IMR-90 (cell line): ENCODE measurements at regions not wholly inside any gene's neighbourhood (a gene's known extent, or its start where the extent isn't known, plus 50 kb on each side); places are given as distances from the start of the nearest gene placed in this dataset.

ENCODE experiments used
- ATAC-seq: fragments of 200-7000 bp; cut with Tn5 transposase; 2 replicates; pipeline ENCODE4 v1.9.1; 2020; ENCODE audit warnings: low read depth, mild to moderate bottlenecking, moderate library complexity
- BruUV-seq: library from RNA; stranded (reverse); fragments of 400-500 nt; replicated peaks from 2 replicates; lab custom pipeline; 2021; lab: Mats Ljungman, UMichigan
- CTCF ChIA-PET: fragments of 300-600 bp; formaldehyde crosslinking; extraction: SDS; loops from one replicate; lab custom pipeline; 2021; ENCODE audit warnings: antibody characterized with exemption; lab: Yijun Ruan, JAX
- POLR2A ChIA-PET: fragments of 300-600 bp; sonication (Branson Sonifier 250); formaldehyde crosslinking; loops from one replicate; lab custom pipeline; 2022; ENCODE audit warnings: antibody characterized with exemption; ENCODE audit not compliant: unreplicated experiment; lab: Charles Lee
- DNase-seq: peaks from one replicate; pipeline ENCODE4 v3.0.0; 2013
- H2AFZ ChIP-seq: replicated peaks from 2 replicates; pipeline ENCODE3; 2013; ENCODE audit warnings: low read length, mild to moderate bottlenecking; ENCODE audit not compliant: poor library complexity
- H2AK5ac ChIP-seq: 2 replicates; pipeline ENCODE4 v1.6.1; 2013; ENCODE audit warnings: low read depth, low read length, inconsistent platforms
- H2AK9ac ChIP-seq: replicated peaks from 2 replicates; pipeline ENCODE3; 2013; ENCODE audit warnings: mild to moderate bottlenecking, low read depth, low read length, moderate library complexity; ENCODE audit not compliant: poor library complexity
- H2BK120ac ChIP-seq: 2 replicates; pipeline ENCODE4 v1.6.1; 2013; ENCODE audit warnings: low read depth, low read length, inconsistent platforms
- H2BK15ac ChIP-seq: 3 replicates; pipeline ENCODE4 v1.6.1; 2013; ENCODE audit warnings: low read depth, low read length, inconsistent platforms
- H2BK20ac ChIP-seq: 2 replicates; pipeline ENCODE4 v1.6.1; 2013; ENCODE audit warnings: low read depth, mild to moderate bottlenecking, inconsistent platforms, low read length, moderate library complexity
- H2BK5ac ChIP-seq: 2 replicates; pipeline ENCODE4 v1.6.1; 2013; ENCODE audit warnings: mild to moderate bottlenecking, low read depth, low read length, inconsistent platforms; ENCODE audit not compliant: poor library complexity, severe bottlenecking
- H3K14ac ChIP-seq: replicated peaks from 2 replicates; pipeline ENCODE4 v1.6.1; 2013; ENCODE audit warnings: low read depth, low read length, inconsistent platforms
- H3K18ac ChIP-seq: 2 replicates; pipeline ENCODE4 v1.6.1; 2013; ENCODE audit warnings: low read depth, low read length, control low read depth
- H3K23ac ChIP-seq: 2 replicates; pipeline ENCODE4 v1.6.1; 2013; ENCODE audit warnings: low read depth, low read length, inconsistent platforms
- H3K27ac ChIP-seq: 2 replicates; pipeline ENCODE4 v1.5.1; 2013; ENCODE audit warnings: mild to moderate bottlenecking, control low read depth, low read length; ENCODE audit not compliant: insufficient read depth
- H3K27me3 ChIP-seq: 2 replicates; pipeline ENCODE4 v1.6.1; 2013; ENCODE audit warnings: low read length; ENCODE audit not compliant: control insufficient read depth, insufficient read depth
- H3K36me3 ChIP-seq: 2 replicates; pipeline ENCODE4 v1.6.1; 2013; ENCODE audit warnings: low read length, mixed read lengths; ENCODE audit not compliant: control insufficient read depth, insufficient read depth
- H3K4ac ChIP-seq: 2 replicates; pipeline ENCODE4 v1.6.1; 2013; ENCODE audit warnings: low read depth, low read length, inconsistent platforms
- H3K4me1 ChIP-seq: 2 replicates; pipeline ENCODE4 v1.6.1; 2013; ENCODE audit warnings: low read length, mixed read lengths; ENCODE audit not compliant: control insufficient read depth, insufficient read depth
- H3K4me2 ChIP-seq: 2 replicates; pipeline ENCODE4 v1.6.1; 2013; ENCODE audit warnings: low read depth, mild to moderate bottlenecking, control low read depth, low read length, moderate library complexity
- H3K4me3 ChIP-seq: 2 replicates; pipeline ENCODE4 v1.5.1; 2013; ENCODE audit warnings: low read depth, mild to moderate bottlenecking, control low read depth, low read length, moderate library complexity; ENCODE audit not compliant: insufficient read depth
- H3K56ac ChIP-seq: 2 replicates; pipeline ENCODE4 v1.6.1; 2013; ENCODE audit warnings: low read length, inconsistent platforms; ENCODE audit not compliant: insufficient read depth; ENCODE audit errors: extremely low read depth
- H3K79me1 ChIP-seq, 2 experiments: 2 replicates each; pipeline ENCODE4 v1.6.1; 2013; ENCODE audit warnings: low read length in 2 of 2, inconsistent platforms in 1 of 2, low read depth in 1 of 2
- H3K9ac ChIP-seq: 2 replicates; pipeline ENCODE4 v1.6.1; 2013; ENCODE audit warnings: low read depth, low read length, control low read depth
- H3K9me1 ChIP-seq: 2 replicates; pipeline ENCODE4 v1.6.1; 2013; ENCODE audit warnings: low read length, inconsistent platforms; ENCODE audit not compliant: insufficient read depth
- H3K9me3 ChIP-seq: 2 replicates; pipeline ENCODE4 v1.6.1; 2013; ENCODE audit warnings: low read length; ENCODE audit not compliant: control insufficient read depth, insufficient read depth
- H4K20me1 ChIP-seq: 2 replicates; pipeline ENCODE4 v1.6.1; 2013; ENCODE audit warnings: low read length, inconsistent platforms; ENCODE audit not compliant: insufficient read depth
- H4K5ac ChIP-seq: 2 replicates; pipeline ENCODE4 v1.6.1; 2013; ENCODE audit warnings: mild to moderate bottlenecking, low read depth, low read length, control low read depth
- H4K8ac ChIP-seq, 2 experiments: 2 replicates each; pipeline ENCODE4 v1.6.1; 2013; ENCODE audit warnings: low read depth in 2 of 2, low read length in 2 of 2, control low read depth in 1 of 2, inconsistent platforms in 1 of 2
- H4K91ac ChIP-seq: 2 replicates; pipeline ENCODE4 v1.6.1; 2013; ENCODE audit warnings: low read depth, low read length, inconsistent platforms; ENCODE audit not compliant: insufficient read depth
- BHLHE40 ChIP-seq: fragments of 150-350 bp; IDR thresholded peaks from 2 replicates; pipeline ENCODE4 v1.6.1; 2016; ENCODE audit warnings: mild to moderate bottlenecking, low read depth, low read length
- CEBPB ChIP-seq: IDR thresholded peaks from 2 replicates; pipeline ENCODE4 v1.6.1; 2012; ENCODE audit warnings: low read depth, low read length, improper control_type of control experiment
- CHD1 ChIP-seq: IDR thresholded peaks from 2 replicates; pipeline ENCODE4 v1.6.1; 2012; ENCODE audit warnings: low read depth, low read length, improper control_type of control experiment
- FOS ChIP-seq: fragments of 150-350 bp; IDR thresholded peaks from 2 replicates; pipeline ENCODE4 v1.6.1; 2016; ENCODE audit warnings: low read depth, low read length
- MAFK ChIP-seq: IDR thresholded peaks from 2 replicates; pipeline ENCODE4 v1.6.1; 2012; ENCODE audit warnings: low read depth, low read length, improper control_type of control experiment
- MAZ ChIP-seq: IDR thresholded peaks from 2 replicates; pipeline ENCODE4 v1.6.1; 2012; ENCODE audit warnings: low read depth, mild to moderate bottlenecking, low read length, improper control_type of control experiment, moderate library complexity, borderline replicate concordance
- MXI1 ChIP-seq: IDR thresholded peaks from 2 replicates; pipeline ENCODE4 v1.6.1; 2012; ENCODE audit warnings: low read depth, mild to moderate bottlenecking, low read length, moderate library complexity, borderline replicate concordance
- NFE2L2 ChIP-seq: fragments of 150-350 bp; IDR thresholded peaks from 2 replicates; pipeline ENCODE4 v1.6.1; 2016; ENCODE audit warnings: low read depth, mild to moderate bottlenecking, low read length
- POLR2A ChIP-seq: IDR thresholded peaks from 2 replicates; pipeline ENCODE4 v1.6.1; 2012; ENCODE audit warnings: mild to moderate bottlenecking, low read depth, low read length
- RAD21 ChIP-seq: IDR thresholded peaks from 2 replicates; pipeline ENCODE4 v1.6.1; 2012; ENCODE audit warnings: low read length, improper control_type of control experiment
- RCOR1 ChIP-seq: IDR thresholded peaks from 2 replicates; pipeline ENCODE4 v1.6.1; 2012; ENCODE audit warnings: mild to moderate bottlenecking, low read length, improper control_type of control experiment; ENCODE audit not compliant: insufficient replicate concordance
- RFX5 ChIP-seq: IDR thresholded peaks from 2 replicates; pipeline ENCODE4 v1.8.0; 2012; ENCODE audit warnings: low read depth, mild to moderate bottlenecking, low read length, moderate library complexity
- SMC3 ChIP-seq: fragments of 150-350 bp; IDR thresholded peaks from 2 replicates; pipeline ENCODE4 v1.6.1; 2016; ENCODE audit warnings: low read depth, mild to moderate bottlenecking, antibody characterized with exemption, low read length, moderate library complexity
- WGBS, 2 experiments: methylation state at CpG; one replicate each; pipeline versions ENCODE4 v1.1.5 to v1.1.7; 2013; ENCODE audit warnings: missing lambda C conversion rate in 2 of 2; ENCODE audit not compliant: insufficient read length in 1 of 2; ENCODE audit errors: extremely low coverage in 2 of 2; 5-methylcytosine and 5-hydroxymethylcytosine counted together
- dilution Hi-C: fragments of 300-500 bp; cut with HindIII; formaldehyde crosslinking; loops from one replicate; pipeline ENCODE4 v1.14.3; 2018; ENCODE audit warnings: low sequenced_read_pairs; ENCODE audit not compliant: unreplicated experiment
- in situ Hi-C: fragments of 300-500 bp; cut with MboI; formaldehyde crosslinking; loops from 3 replicates; pipeline ENCODE4 v1.14.3; 2019; ENCODE audit warnings: low sequenced_read_pairs, inconsistent platforms, mixed read lengths
- intact Hi-C: fragments of 100-400 bp; cut with micrococcal nuclease; formaldehyde crosslinking; loops from 2 replicates; pipeline ENCODE4 v1.10.0; 2022
- TF ChIP-seq, protein P1 (sequence below): fragments of 150-350 bp; IDR thresholded peaks from 2 replicates; pipeline ENCODE4 v1.6.1; 2016; ENCODE audit warnings: low read depth, mild to moderate bottlenecking, low read length, moderate library complexity, borderline replicate concordance
- TF ChIP-seq, protein P2 (sequence below): fragments of 150-350 bp; IDR thresholded peaks from 2 replicates; pipeline ENCODE4 v1.6.1; 2017; ENCODE audit warnings: mild to moderate bottlenecking, antibody characterized with exemption, low read length, low read depth
- TF ChIP-seq, protein P3 (sequence below): conservative IDR thresholded peaks from 2 replicates; pipeline ENCODE4 v1.5.1; 2012; ENCODE audit warnings: mild to moderate bottlenecking, low read depth, low read length, improper control_type of control experiment

DNA sequence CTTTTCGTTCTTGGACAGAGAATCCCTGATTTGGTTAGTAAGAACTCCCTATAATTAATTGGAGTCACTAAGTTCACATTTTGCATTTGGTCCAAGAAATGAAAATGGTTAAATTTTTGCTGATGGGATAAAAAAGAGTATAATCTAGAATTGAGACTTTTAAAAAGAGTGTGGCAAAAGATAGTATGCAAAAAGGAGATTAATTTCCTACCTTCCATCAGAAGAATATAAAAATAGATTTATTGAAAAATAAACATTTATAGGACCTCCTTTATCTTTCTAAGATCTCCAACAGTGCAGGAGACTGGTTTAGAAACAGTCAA is 105.5 kb upstream of the EEF1E1 start:
- Histone ChIP-seq H3K56ac (no peak overlapping the region), H2BK120ac (no peak overlapping the region), H2BK20ac (no peak overlapping the region), H4K5ac (no peak overlapping the region), H3K27me3 (peaks cover 9% of the 10 kb centered on the region), H3K18ac (no peak overlapping the region), H4K8ac (no peak overlapping the region), H3K23ac (no peak overlapping the region), H2AK5ac (no peak overlapping the region), H2AFZ (no peak overlapping the region), H3K4me2 (no peak overlapping the region), H3K4me3 (no peak overlapping the region), H2BK5ac (no peak overlapping the region), H3K9ac (no peak overlapping the region), H3K4me1 (no peaks in the 10 kb centered on the region), H3K79me1 (no peaks in the 10 kb centered on the region), H3K4ac (no peak overlapping the region), H2BK15ac (no peak overlapping the region), H4K91ac (no peak overlapping the region), H3K27ac (no peak overlapping the region), H3K14ac (no peak overlapping the region), H3K36me3 (no peaks in the 10 kb centered on the region), H3K9me3 (no peaks in the 10 kb centered on the region), H4K20me1 (no peaks in the 10 kb centered on the region), H2AK9ac (no peak overlapping the region), H3K9me1 (no peaks in the 10 kb centered on the region)
- no peak for TF ChIP-seq POLR2A
- TF ChIP-seq, protein P1, sequence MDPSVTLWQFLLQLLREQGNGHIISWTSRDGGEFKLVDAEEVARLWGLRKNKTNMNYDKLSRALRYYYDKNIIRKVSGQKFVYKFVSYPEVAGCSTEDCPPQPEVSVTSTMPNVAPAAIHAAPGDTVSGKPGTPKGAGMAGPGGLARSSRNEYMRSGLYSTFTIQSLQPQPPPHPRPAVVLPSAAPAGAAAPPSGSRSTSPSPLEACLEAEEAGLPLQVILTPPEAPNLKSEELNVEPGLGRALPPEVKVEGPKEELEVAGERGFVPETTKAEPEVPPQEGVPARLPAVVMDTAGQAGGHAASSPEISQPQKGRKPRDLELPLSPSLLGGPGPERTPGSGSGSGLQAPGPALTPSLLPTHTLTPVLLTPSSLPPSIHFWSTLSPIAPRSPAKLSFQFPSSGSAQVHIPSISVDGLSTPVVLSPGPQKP = no peak
- no peak for TF ChIP-seq RCOR1
- no peak for TF ChIP-seq RAD21
- TF ChIP-seq MXI1 = no peak
- no peak for TF ChIP-seq NFE2L2
- TF ChIP-seq, protein P2, sequence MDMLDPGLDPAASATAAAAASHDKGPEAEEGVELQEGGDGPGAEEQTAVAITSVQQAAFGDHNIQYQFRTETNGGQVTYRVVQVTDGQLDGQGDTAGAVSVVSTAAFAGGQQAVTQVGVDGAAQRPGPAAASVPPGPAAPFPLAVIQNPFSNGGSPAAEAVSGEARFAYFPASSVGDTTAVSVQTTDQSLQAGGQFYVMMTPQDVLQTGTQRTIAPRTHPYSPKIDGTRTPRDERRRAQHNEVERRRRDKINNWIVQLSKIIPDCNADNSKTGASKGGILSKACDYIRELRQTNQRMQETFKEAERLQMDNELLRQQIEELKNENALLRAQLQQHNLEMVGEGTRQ = no peak
- no peak for TF ChIP-seq BHLHE40
- TF ChIP-seq SMC3 = no peak
- TF ChIP-seq RFX5 = no peak
- TF ChIP-seq, protein P3, sequence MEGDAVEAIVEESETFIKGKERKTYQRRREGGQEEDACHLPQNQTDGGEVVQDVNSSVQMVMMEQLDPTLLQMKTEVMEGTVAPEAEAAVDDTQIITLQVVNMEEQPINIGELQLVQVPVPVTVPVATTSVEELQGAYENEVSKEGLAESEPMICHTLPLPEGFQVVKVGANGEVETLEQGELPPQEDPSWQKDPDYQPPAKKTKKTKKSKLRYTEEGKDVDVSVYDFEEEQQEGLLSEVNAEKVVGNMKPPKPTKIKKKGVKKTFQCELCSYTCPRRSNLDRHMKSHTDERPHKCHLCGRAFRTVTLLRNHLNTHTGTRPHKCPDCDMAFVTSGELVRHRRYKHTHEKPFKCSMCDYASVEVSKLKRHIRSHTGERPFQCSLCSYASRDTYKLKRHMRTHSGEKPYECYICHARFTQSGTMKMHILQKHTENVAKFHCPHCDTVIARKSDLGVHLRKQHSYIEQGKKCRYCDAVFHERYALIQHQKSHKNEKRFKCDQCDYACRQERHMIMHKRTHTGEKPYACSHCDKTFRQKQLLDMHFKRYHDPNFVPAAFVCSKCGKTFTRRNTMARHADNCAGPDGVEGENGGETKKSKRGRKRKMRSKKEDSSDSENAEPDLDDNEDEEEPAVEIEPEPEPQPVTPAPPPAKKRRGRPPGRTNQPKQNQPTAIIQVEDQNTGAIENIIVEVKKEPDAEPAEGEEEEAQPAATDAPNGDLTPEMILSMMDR = no peak
- no peak for TF ChIP-seq CEBPB
- TF ChIP-seq MAZ = no peak
- TF ChIP-seq CHD1 = no peak
- TF ChIP-seq MAFK = no peak
- no peak for TF ChIP-seq FOS
- DNase-seq = no peak
- CTCF ChIA-PET = interaction anchor here (1.0 kb wide), 1 partner anchor 11 kb away, joined by 3 read pairs; no protein-coding TSS in a partner anchor
- no CpG with 5 or more reads among the region's 1 CpG for WGBS, 2 experiments
- dilution Hi-C loops = no loop called here
- ATAC-seq = no peak
- intact Hi-C loops = no loop called here
- POLR2A ChIA-PET = no interaction called here
- BruUV-seq = no TSS peak
- in situ Hi-C loops = no loop called here
